NCI-H2107 (cell line): ENCODE measurements at regions not wholly inside any gene's neighbourhood (a gene's known extent, or its start where the extent isn't known, plus 50 kb on each side); places are given as distances from the start of the nearest gene placed in this dataset.
"Not testable (repeated sequence)": the region's sequence is repeated elsewhere in the genome, so short reads cannot be mapped to it uniquely, and the experiment has no call there.

Source experiments
- DNase-seq: peaks from one replicate; lab custom pipeline; 2025; lab: John Stamatoyannopoulos, UW

DNA sequence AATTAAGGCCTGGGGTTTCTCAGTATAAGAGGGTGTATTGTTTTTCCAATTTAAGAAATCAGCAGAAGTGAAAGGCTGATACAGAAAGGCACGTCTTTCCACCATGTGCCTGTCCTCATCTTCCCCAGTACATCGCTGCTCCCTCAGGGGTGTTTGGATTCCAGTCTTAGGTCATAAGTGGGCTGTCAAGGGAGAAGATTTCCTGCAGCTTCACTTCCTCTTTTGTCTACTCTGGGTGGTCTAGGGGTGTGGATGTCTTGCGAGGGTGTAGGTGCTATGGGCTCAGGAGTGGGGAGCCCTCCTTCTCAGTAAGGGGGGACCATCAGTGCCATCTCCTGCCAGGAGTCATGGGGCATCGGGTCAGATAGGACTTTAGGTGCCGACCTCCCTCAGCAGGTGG, 999.8 kb upstream of the NCAM2 start:
- DNase-seq, result no peak

DNA sequence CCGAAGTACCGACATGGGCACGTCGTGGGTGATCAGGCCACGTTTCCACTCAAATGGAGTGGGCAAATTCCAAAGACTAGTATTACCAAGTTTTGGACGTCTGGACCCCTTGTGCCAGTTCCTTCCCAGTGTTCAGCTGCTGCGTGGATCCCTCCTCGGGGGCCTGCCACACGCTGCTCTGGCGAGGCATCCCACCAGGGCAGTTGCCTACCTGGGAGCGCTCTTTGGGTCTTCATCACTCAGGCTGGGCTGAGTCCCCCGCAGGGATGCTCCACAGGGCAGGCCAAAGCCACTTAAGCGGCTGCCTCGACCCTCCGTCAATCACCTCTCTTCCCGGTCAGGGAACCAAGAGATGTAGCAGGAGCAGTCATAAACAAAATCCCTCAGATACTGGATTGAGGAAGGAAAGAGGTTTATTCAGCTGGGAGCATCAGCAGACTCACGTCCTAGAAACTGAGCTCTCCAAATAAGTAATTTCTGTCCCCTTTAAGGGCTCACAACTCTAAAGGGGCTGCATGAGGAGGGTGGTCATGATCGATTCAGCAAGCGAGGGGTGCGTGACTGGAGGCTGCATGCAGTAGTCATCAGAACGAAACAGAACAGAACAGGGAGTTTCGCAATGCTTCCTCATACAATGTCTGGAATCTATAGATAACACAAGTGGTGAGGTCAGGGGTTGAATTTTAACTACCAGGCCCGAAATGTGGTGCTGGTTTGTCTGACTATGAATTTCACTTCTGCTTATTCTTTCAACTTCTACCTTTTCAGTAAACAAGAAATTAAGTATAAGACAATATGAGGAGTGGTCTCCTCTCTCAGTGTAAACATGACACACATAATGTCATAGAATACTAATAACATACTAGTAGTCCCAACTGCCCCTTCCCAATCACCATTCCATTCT, 998.6 kb upstream of the NCAM2 start:
- DNase-seq, result no peak

GRCh38 chr21:20004367-20004766, 993.8 kb upstream of the NCAM2 start:
- no peak for DNase-seq

- no peak for DNase-seq
Measured at GRCh38 chr21:20010691-20011200, 987.5 kb upstream of the NCAM2 start.

- DNase-seq, result no peak
Measured at GRCh38 chr21:20013851-20014250, 984.4 kb upstream of the NCAM2 start.

DNA sequence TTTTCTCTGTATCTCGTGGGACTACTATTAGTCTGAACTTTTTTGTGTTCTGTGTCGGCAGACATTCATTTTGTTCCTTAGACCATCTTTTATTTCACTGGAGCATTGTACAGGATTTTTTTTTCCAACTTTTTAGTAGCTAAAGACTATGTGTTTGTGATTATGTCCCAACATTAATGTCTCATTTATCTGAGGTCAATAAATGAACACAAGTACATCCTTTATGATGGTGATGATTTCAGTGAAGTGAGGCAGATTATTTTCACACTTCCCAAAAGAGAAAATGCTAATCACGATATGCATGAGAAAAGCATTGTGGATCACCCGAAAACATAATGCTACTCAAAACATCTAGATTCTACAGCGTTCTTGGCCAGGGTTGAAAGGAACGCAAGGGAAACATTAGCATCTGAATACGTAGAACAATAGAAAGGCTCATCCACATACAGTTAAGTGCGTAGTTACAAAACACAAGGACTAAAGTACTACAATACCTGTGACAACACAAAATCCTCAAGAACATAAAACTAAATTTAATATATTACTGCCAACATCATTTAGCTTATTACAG, 981.7 kb upstream of the NCAM2 start:
- DNase-seq, result no peak

DNA sequence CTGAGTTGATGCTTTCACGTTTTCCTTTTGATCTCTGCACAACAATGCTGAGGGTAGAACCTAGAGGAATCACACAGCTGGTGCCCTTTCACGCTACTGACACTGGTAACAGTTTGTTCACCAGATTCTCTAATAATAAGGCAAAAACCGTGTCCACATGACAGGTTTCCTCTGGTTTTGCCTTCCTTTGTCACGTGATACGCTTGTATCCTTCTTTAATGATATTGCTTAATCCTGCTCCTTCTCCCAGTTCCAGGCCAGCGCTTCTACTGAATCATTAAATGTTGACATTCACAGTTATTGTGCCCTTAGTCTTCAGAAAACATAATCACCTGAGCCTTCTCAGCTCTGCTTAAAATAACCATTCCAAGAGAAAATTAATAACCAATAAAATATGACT, 978.2 kb upstream of the NCAM2 start:
- no peak for DNase-seq

DNA sequence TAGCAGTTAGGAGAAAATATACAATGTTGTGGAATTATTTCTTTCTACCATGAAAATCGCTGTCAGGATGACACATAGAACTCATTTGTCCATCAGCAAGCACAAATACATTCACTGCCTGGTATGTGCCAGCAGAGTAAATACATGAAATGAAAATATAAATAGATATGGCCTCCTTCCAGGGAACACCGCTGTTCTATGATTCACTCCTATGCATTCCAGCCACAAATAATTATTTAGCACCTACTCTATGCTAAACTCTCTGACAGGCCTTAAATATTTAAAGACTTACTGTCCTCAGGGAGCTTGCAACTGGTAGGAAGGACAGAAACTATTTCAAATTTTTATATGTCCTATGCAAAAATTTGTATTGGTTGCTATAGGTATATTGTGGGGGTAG, 975.0 kb upstream of the NCAM2 start:
- DNase-seq, result no peak

DNA sequence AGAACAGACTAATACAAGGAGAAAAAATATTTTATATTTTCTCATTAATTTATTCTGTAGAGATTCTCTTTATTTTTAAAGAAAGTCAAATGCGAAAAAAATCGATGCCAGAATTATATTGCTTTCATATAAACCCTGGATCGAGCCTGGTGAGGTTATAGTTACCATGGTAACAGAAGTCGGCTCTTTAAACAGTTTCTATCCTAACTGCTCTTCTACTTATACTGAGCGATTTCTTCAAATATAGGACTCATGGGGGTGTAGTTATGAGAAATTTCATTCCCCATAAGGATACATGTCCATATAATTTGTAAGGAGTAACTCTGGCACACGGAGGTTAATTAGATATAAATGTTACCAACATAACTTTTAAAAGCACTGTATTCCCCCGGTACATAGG, 973.5 kb upstream of the NCAM2 start:
- no peak for DNase-seq

DNA sequence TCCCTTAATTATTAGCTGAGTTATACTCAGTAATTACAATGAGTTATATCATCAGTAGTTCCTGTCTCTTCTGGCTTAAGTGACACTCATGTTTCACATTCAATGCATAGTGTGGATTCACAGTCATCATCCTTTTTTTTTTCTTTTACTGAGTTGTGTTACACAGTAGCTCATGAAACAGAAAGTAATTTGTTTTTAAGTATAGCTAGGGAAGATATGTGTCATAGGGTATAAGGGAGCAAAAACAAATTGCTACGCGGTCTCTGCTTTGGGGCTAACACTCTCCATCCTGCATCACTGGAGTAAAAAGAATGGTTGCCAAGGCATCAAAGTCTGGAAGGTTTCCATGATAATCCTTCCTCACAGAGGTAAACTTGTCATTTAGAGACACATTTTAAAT, 971.7 kb upstream of the NCAM2 start:
- DNase-seq, result no peak

- DNase-seq, result no peak
Measured at GRCh38 chr21:20030390-20030789, 967.8 kb upstream of the NCAM2 start.

- DNase-seq, result no peak
Measured at GRCh38 chr21:20031807-20032206, 966.4 kb upstream of the NCAM2 start.

- no peak for DNase-seq
Measured at GRCh38 chr21:20040768-20041167, 957.4 kb upstream of the NCAM2 start.

- DNase-seq, result no peak
Measured at GRCh38 chr21:20045197-20045596, 953.0 kb upstream of the NCAM2 start.

DNA sequence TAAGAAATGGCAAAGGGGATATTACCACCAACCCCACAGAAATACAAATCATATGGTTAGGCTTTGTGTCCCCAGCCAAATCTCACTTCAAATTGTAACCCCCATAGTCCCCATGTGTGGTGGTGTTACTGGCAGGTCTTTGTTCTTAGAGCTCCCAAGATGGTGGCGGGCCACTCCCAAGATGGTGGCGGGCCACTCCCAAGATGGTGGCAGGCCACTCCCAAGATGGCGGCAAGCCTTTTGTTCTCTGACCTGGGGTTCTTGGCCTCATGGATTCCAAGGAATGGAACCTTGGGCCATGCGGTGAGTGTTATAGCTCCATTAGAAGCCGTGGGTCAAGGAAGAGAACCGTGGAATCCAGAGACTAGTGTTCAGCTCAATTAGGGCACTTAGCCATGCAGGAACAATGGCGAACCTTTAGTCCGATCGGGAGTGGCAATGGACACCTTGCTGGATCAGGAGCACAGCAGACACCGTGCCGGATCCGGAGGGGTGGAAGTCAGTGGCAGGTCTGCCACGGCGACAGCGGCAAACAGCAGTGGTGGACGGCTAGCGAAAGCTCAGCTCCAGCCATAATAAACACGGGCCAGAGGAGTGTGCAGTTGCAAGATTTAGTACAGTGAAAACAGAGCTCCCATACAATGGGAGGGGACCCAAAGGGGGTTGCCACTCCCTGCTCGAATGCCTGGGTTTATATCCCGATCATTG, 949.9 kb upstream of the NCAM2 start:
- DNase-seq, result not testable (repeated sequence)

GRCh38 chr21:20083336-20083735, 914.9 kb upstream of the NCAM2 start:
- DNase-seq, result no peak

GRCh38 chr21:20083925-20084324, 914.3 kb upstream of the NCAM2 start:
- no peak for DNase-seq

GRCh38 chr21:20086508-20086907, 911.7 kb upstream of the NCAM2 start:
- DNase-seq, result no peak

GRCh38 chr21:20106368-20106767, 891.8 kb upstream of the NCAM2 start:
- DNase-seq, result no peak

DNA sequence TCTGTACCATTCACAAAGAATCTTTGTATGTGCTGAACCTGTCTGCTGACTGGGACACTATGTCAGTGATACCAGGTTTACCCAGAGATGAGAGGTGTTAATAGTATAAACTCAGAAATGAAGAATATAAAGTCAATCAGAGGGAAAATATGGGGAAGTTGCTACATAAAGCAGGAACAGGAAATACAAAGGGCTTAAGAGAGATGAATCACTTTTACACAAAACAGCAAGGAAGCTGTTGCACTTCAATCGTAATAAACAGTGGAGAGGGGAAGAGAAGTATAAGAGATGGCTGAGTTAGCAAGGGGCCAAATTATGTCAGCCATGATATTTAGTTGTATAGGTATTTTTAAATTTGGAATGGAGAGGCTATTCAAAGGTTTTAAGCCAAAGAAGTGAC, 890.2 kb upstream of the NCAM2 start:
- no peak for DNase-seq

DNA sequence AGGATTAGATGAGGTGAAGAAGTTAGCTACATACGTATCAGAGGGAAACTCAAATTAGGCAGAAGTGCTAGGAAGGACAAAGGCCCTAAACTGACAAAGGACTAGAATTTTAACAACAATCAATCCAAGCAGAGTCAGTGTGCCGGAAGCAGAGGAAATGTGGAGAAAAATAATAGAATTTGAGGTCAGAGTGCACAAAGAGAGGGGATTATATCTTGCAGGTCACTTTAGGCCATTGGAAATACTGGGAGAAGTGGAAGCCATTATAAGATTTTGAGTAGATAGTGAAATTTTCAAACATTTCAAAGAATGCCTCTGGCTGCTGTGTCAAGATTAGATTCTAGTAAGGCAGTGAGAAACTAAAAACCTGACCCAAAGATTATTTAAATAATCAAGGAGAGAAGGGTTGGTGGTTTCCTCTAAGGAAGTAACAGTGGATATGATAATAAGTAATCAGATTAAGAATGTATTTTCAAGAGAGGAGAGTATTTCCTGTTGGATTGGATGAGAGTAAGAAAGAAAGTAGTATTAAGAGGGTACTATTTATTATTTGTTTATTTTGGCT, 889.2 kb upstream of the NCAM2 start:
- no peak for DNase-seq

DNA sequence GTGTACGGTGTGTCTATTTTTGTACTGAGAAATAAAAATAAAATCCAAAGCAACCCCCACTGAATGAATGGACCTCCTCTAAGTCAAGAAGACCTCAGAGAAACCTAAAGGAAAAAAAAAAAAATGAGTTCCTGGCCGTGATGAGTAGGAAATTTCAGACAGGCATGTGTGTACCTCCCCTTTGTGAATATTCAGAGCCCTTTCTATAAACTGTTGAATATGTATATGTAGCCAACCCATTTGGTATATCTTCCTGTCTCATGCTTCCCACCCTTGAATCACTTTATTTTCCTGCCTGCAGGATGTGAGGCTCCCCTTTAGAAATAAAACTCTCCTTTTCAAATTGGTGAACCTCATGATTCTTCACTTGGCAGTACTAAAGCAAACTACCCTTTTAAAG, 887.8 kb upstream of the NCAM2 start:
- no peak for DNase-seq

GRCh38 chr21:20151741-20152140, 846.5 kb upstream of the NCAM2 start:
- DNase-seq, result no peak
